A549 (cell line): ENCODE measurements at regions not wholly inside any gene's neighbourhood (a gene's known extent, or its start where the extent isn't known, plus 50 kb on each side); places are given as distances from the start of the nearest gene placed in this dataset.

Experiments used
- ATAC-seq, 2 experiments: fragments of 200-7000 bp in 1 of 2; fragments of >200 bp in 1 of 2; cut with Nextera tagmentation in 1 of 2; cut with Tn5 transposase in 1 of 2; 3 replicates each; pipeline versions ENCODE4 v1.8.0 to v1.9.1; 2018 to 2020; ENCODE audit warnings: mild to moderate bottlenecking in 1 of 2, moderate library complexity in 1 of 2
- CTCF ChIA-PET: fragments of 300-600 bp; sonication (Branson Sonifier 250); formaldehyde crosslinking; extraction: SDS; loops from one replicate; lab custom pipeline; 2021; ENCODE audit warnings: antibody characterized with exemption, inconsistent platforms; lab: Yijun Ruan, JAX
- POLR2A ChIA-PET: fragments of 350-600 bp; formaldehyde crosslinking; extraction: SDS; loops from one replicate; lab custom pipeline; 2021; ENCODE audit warnings: antibody characterized with exemption, inconsistent platforms; lab: Yijun Ruan, JAX
- DNase-seq, 2 experiments: peaks; one replicate each; pipeline versions ENCODE4 v3.0.0 to v3.0.0-alpha.2; 2011 to 2016; ENCODE audit warnings: low read depth in 1 of 2, low spot score in 1 of 2
- FAIRE-seq: peaks from 2 replicates; lab custom pipeline; 2011; peaks lifted over from hg19 to GRCh38; lab: Jason Lieb, UNC
- H3K27ac ChIP-seq, 2 experiments: fragments of >200 bp; sonication (Bioruptor Twin); formaldehyde crosslinking; 3 replicates each; pipeline ENCODE4 v1.5.1; 2016 to 2017
- H3K4me1 ChIP-seq: fragments of >200 bp; sonication (Bioruptor Twin); formaldehyde crosslinking; 3 replicates; pipeline ENCODE4 v1.6.1; 2016
- H3K4me2 ChIP-seq: fragments of >200 bp; sonication (Bioruptor Twin); formaldehyde crosslinking; 3 replicates; pipeline ENCODE4 v1.6.1; 2016
- H3K4me3 ChIP-seq: fragments of >200 bp; sonication (Bioruptor Twin); formaldehyde crosslinking; 3 replicates; pipeline ENCODE4 v1.5.1; 2016
- H3K9me3 ChIP-seq: fragments of >200 bp; sonication (Bioruptor Twin); formaldehyde crosslinking; 3 replicates; pipeline ENCODE4 v1.6.1; 2016
- BHLHE40 ChIP-seq: IDR thresholded peaks from 2 replicates; pipeline ENCODE4 v1.6.1; 2012; ENCODE audit warnings: low read depth, low read length, inconsistent platforms
- CBX2 ChIP-seq: fragments of 200-600 bp; sonication (generic); IDR thresholded peaks from 2 replicates; pipeline ENCODE4 v1.6.1; 2016; ENCODE audit warnings: low read depth, mild to moderate bottlenecking, borderline replicate concordance
- CHD2 ChIP-seq: fragments of 150-350 bp; IDR thresholded peaks from 2 replicates; pipeline ENCODE4 v1.6.1; 2014; ENCODE audit warnings: low read length; ENCODE audit not compliant: partially characterized antibody
- CHD4 ChIP-seq: fragments of 200-600 bp; sonication (generic); IDR thresholded peaks from 2 replicates; pipeline ENCODE4 v1.6.1; 2016; ENCODE audit warnings: antibody characterized with exemption, mild to moderate bottlenecking, borderline replicate concordance
- E2F6 ChIP-seq: IDR thresholded peaks from 2 replicates; pipeline ENCODE4 v1.6.1; 2012; ENCODE audit warnings: low read depth, borderline replicate concordance
- EHF ChIP-seq: fragments of 250-450 bp; sonication (Bioruptor Pico); IDR thresholded peaks from 2 replicates; pipeline ENCODE4 v1.5.0; 2020; ENCODE audit warnings: mild to moderate bottlenecking
- EHMT2 ChIP-seq: fragments of 200-600 bp; sonication (generic); IDR thresholded peaks from 2 replicates; pipeline ENCODE4 v1.6.1; 2016; ENCODE audit warnings: antibody characterized with exemption, low read depth, mild to moderate bottlenecking, moderate library complexity
- FOSB ChIP-seq: fragments of 250-450 bp; sonication (Bioruptor Pico); IDR thresholded peaks from 2 replicates; pipeline ENCODE4 v1.5.0; 2020; ENCODE audit warnings: mild to moderate bottlenecking, moderate library complexity
- HES2 ChIP-seq: fragments of >200 bp; sonication (Bioruptor Twin); formaldehyde crosslinking; IDR thresholded peaks from 2 replicates; pipeline ENCODE4 v1.6.1; 2016
- HOXB5 ChIP-seq: fragments of 250-450 bp; sonication (Bioruptor Pico); IDR thresholded peaks from 2 replicates; pipeline ENCODE4 v1.5.0; 2020; ENCODE audit warnings: mild to moderate bottlenecking, moderate library complexity
- JUN ChIP-seq, 2 experiments: fragments of >200 bp; sonication (Bioruptor Twin); formaldehyde crosslinking; IDR thresholded peaks; 2 replicates in 1 of 2; 3 replicates in 1 of 2; pipeline ENCODE4 v1.6.1; 2016 to 2017
- JUNB ChIP-seq: fragments of >200 bp; sonication (Bioruptor Twin); formaldehyde crosslinking; IDR thresholded peaks from 2 replicates; pipeline ENCODE4 v1.6.1; 2016
- KDM1A ChIP-seq: fragments of 200-600 bp; sonication (generic); IDR thresholded peaks from 2 replicates; pipeline ENCODE4 v1.6.1; 2016; ENCODE audit warnings: low read depth, mild to moderate bottlenecking
- MAFK ChIP-seq: fragments of 450-650 bp; IDR thresholded peaks from 2 replicates; pipeline ENCODE4 v1.6.1; 2014; ENCODE audit not compliant: partially characterized antibody
- NFE2L2 ChIP-seq: fragments of 150-350 bp; conservative IDR thresholded peaks from 2 replicates; pipeline ENCODE4 v1.6.1; 2014; ENCODE audit warnings: low read length
- NPAS2 ChIP-seq: fragments of 250-450 bp; sonication (Bioruptor Pico); IDR thresholded peaks from 2 replicates; pipeline ENCODE4 v1.8.0; 2022; ENCODE audit warnings: mild to moderate bottlenecking, moderate library complexity, borderline replicate concordance
- POLR2AphosphoS2 ChIP-seq: conservative IDR thresholded peaks from 2 replicates; pipeline ENCODE4 v1.6.1; 2012; ENCODE audit warnings: low read length, improper control_type of control experiment, inconsistent platforms
- RCOR1 ChIP-seq: fragments of 150-350 bp; IDR thresholded peaks from 2 replicates; pipeline ENCODE4 v1.6.1; 2014; ENCODE audit warnings: antibody characterized with exemption, low read length, low read depth
- RFX5 ChIP-seq: fragments of 450-650 bp; IDR thresholded peaks from 2 replicates; pipeline ENCODE4 v1.7.1; 2014; ENCODE audit warnings: antibody characterized with exemption, mild to moderate bottlenecking, moderate library complexity
- SMC3 ChIP-seq: fragments of >200 bp; sonication (Bioruptor Twin); formaldehyde crosslinking; IDR thresholded peaks from 3 replicates; pipeline ENCODE4 v1.6.1; 2018; ENCODE audit warnings: inconsistent platforms
- TP53 ChIP-seq: fragments of 250-450 bp; sonication (Bioruptor Pico); IDR thresholded peaks from 2 replicates; pipeline ENCODE4 v1.5.0; 2021; ENCODE audit warnings: mild to moderate bottlenecking, moderate library complexity
- USF2 ChIP-seq: fragments of 450-650 bp; IDR thresholded peaks from 2 replicates; pipeline ENCODE4 v1.6.1; 2014; ENCODE audit warnings: antibody characterized with exemption
- ZC3H11A ChIP-seq: fragments of 450-650 bp; IDR thresholded peaks from 2 replicates; pipeline ENCODE4 v1.6.1; 2014; ENCODE audit warnings: antibody characterized with exemption, mild to moderate bottlenecking
- WGBS: methylation state at CpG from one replicate; pipeline ENCODE4 v1.1.6; 2017; ENCODE audit errors: missing lambda C conversion rate; 5-methylcytosine and 5-hydroxymethylcytosine counted together
- TF ChIP-seq, protein P1 (sequence below): fragments of >200 bp; sonication (Bioruptor Twin); formaldehyde crosslinking; IDR thresholded peaks from 3 replicates; pipeline ENCODE4 v1.5.1; 2016

- FAIRE-seq (no peak), DNase-seq (no peak), ATAC-seq (no peak)
- ChIA-PET CTCF (interaction anchor here (0.7 kb wide), 1 partner anchor 154 kb away, joined by 3 read pairs; no protein-coding TSS in a partner anchor), POLR2A (no interaction called here)
- H3K4me1 ChIP-seq = no peaks in the 10 kb centered on the region
- TF ChIP-seq SMC3 (no peak), MAFK (no peak), USF2 (no peak), EHMT2 (no peak), EHF (CRISPR knock-in tag) (no peak), BHLHE40 (no peak), E2F6 (no peak), HOXB5 (CRISPR knock-in tag) (no peak), POLR2AphosphoS2 (no peak), CHD4 (no peak), HES2 (no peak), RFX5 (no peak), JUN (IDR thresholded peaks at IDR 0.05) (no peak), CHD2 (no peak), CBX2 (no peak), ZC3H11A (no peak), NFE2L2 (no peak)
- TF ChIP-seq, protein P1, sequence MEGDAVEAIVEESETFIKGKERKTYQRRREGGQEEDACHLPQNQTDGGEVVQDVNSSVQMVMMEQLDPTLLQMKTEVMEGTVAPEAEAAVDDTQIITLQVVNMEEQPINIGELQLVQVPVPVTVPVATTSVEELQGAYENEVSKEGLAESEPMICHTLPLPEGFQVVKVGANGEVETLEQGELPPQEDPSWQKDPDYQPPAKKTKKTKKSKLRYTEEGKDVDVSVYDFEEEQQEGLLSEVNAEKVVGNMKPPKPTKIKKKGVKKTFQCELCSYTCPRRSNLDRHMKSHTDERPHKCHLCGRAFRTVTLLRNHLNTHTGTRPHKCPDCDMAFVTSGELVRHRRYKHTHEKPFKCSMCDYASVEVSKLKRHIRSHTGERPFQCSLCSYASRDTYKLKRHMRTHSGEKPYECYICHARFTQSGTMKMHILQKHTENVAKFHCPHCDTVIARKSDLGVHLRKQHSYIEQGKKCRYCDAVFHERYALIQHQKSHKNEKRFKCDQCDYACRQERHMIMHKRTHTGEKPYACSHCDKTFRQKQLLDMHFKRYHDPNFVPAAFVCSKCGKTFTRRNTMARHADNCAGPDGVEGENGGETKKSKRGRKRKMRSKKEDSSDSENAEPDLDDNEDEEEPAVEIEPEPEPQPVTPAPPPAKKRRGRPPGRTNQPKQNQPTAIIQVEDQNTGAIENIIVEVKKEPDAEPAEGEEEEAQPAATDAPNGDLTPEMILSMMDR = no peak
- H3K27ac ChIP-seq = no peak overlapping the region
- H3K4me3 ChIP-seq = no peak overlapping the region
- H3K9me3 ChIP-seq = no peaks in the 10 kb centered on the region
- no peak overlapping the region for H3K4me2 ChIP-seq
Observed at GRCh38 chr2:139007130-139007529, 226.9 kb upstream of the NXPH2 start.

GRCh38 chr2:139000131-139000785, 220.1 kb upstream of the NXPH2 start:
- FAIRE-seq = no peak
- TF ChIP-seq RCOR1 (no peak), JUNB (no peak), RFX5 (no peak), KDM1A (no peak), MAFK (no peak), TP53 (no peak), NPAS2 (CRISPR knock-in tag) (no peak), POLR2AphosphoS2 (no peak), CBX2 (no peak), FOSB (no peak), NFE2L2 (no peak), HOXB5 (CRISPR knock-in tag) (no peak), EHMT2 (no peak)
- TF ChIP-seq, protein P1 = no peak
- H3K27ac ChIP-seq = no peak overlapping the region
- no peak overlapping the region for H3K4me2 ChIP-seq
- no peak overlapping the region for H3K4me3 ChIP-seq
- 30% methylated on average over 6 of the region's 6 CpGs for WGBS
- ChIA-PET CTCF (interaction anchor here (1.4 kb wide), 1 partner anchor 10 kb away, joined by 3 read pairs; no protein-coding TSS in a partner anchor), POLR2A (no interaction called here)
- no peaks in the 10 kb centered on the region for H3K9me3 ChIP-seq
- no peak for ATAC-seq
- no peak for DNase-seq
- H3K4me1 ChIP-seq = no peaks in the 10 kb centered on the region
